GM12872 (cell line): ENCODE measurements at regions not wholly inside any gene's neighbourhood (a gene's known extent, or its start where the extent isn't known, plus 50 kb on each side); places are given as distances from the start of the nearest gene placed in this dataset.

Experiments
- TF ChIP-seq, protein P1 (sequence below): IDR thresholded peaks from 3 replicates; pipeline ENCODE4 v1.5.1; 2011; ENCODE audit warnings: low read depth, mild to moderate bottlenecking, low read length, moderate library complexity; ENCODE audit not compliant: insufficient read depth

DNA sequence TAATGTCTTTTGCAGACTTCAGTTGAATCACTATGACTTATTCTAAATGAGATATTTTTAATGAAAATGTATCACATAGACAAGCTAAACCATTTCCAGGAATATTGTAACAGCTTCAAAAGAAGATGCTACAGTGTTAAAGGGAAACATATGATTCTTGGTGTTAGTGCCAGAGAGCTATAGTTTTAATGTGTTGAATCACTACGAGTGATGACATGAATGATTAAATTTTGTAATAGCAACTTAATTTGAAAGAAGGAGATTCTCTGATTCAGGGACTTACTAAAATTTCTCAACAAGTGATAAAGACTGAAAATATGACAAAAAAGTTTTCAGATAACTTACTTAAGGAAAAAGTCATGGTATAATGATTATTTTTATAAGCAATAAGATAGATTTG, 267.3 kb upstream of the SLITRK3 start:
- TF ChIP-seq, protein P1, sequence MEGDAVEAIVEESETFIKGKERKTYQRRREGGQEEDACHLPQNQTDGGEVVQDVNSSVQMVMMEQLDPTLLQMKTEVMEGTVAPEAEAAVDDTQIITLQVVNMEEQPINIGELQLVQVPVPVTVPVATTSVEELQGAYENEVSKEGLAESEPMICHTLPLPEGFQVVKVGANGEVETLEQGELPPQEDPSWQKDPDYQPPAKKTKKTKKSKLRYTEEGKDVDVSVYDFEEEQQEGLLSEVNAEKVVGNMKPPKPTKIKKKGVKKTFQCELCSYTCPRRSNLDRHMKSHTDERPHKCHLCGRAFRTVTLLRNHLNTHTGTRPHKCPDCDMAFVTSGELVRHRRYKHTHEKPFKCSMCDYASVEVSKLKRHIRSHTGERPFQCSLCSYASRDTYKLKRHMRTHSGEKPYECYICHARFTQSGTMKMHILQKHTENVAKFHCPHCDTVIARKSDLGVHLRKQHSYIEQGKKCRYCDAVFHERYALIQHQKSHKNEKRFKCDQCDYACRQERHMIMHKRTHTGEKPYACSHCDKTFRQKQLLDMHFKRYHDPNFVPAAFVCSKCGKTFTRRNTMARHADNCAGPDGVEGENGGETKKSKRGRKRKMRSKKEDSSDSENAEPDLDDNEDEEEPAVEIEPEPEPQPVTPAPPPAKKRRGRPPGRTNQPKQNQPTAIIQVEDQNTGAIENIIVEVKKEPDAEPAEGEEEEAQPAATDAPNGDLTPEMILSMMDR = no peak

DNA sequence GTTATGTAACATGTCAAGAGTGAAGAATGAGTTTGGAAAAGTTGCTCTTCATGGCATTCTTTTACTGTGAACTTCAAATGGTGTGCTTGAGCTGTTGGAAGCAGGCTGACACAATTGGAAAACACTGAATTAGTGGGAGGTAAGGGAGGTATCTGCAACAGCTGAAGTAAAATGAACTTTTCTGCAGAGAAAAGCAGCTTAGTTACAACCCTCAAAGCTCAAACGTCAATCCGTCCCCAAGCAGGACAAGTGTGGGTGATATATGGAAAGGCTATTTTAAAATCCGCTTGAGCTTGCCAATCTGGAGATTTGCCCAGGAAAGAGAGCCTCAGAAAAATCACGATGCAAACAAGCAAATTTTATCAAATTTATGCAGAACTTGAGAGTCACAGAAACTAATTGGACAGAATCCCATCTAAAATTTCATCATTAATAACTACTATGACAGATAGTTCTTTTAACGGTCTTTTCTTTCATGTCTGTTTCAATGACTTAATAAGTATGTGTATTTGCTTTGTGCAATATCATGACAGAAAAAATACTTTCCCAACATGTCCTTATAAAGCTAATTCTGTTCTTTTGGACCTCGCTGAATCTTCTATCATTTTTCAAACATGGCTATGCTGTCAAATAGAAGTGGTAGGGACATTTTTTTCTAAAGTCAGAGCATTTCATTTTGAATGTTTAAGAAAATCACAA, 266.6 kb upstream of the SLITRK3 start:
- TF ChIP-seq, protein P1 = no peak

DNA sequence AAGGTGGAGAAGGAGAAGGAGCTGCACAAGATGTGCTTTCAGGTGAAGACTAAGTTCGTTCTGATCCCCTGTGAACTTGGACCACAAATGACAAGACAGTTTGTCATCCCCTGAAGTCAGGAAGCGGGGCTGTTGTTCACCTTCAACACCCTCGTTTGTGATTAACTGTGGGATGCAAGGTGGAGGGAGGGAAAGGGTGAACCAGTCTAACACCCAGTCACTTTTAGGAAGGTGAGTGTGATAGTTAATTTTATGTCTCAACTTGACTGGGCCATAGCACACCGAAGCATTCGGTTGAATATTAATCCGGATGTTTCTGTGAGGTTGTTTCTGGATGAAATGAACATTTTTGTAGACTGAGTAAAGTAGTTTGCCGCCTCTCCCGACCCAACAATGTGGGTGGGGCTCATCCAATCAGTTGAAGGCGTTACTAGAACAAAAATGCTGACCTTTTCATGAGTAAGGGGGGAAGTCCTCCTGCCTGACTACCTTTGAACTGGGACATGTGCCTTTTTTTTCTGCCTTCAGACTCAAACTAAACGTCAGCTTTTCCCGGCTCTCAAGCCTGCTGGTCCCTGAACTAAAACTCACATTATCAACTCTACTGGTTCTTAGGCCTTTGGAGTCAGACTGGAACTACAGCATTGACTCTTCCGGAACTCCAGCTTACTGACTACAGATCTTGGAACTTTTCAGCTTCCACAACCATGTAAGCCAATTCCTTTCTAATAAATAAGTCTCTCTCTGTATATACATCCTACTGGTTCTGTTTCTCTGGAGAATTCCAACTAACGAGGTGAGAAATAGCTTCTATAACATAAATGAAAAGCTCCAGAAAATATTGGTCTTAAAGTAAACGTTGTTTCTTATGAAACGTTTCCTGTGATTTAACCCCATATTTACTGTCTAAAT, 264.0 kb upstream of the SLITRK3 start:
- TF ChIP-seq, protein P1 = no peak

- TF ChIP-seq, protein P1 = no peak
Observed at GRCh38 chr3:165459111-165459510, 262.9 kb upstream of the SLITRK3 start.

DNA sequence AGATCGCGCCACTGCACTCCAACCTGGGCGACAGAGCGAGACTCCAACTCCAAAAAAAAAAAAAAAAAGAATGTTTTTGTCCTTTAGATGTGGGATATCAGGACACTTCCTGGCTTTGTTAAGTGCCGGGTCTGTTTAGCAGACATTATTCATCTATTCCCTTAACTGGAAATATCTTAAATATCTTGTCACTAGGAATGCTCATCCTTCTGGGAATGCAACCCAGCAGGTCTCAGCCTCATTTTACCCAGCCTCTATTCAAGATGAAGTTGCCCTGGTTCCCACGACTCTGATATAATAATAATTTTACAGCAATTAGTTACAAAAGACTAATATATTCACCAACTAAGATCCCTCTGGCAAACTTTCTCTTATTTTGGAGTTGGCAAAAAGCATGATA, 260.9 kb upstream of the SLITRK3 start:
- TF ChIP-seq, protein P1 = no peak

GRCh38 chr3:165455793-165456192, 259.6 kb upstream of the SLITRK3 start:
- TF ChIP-seq, protein P1 = no peak

DNA sequence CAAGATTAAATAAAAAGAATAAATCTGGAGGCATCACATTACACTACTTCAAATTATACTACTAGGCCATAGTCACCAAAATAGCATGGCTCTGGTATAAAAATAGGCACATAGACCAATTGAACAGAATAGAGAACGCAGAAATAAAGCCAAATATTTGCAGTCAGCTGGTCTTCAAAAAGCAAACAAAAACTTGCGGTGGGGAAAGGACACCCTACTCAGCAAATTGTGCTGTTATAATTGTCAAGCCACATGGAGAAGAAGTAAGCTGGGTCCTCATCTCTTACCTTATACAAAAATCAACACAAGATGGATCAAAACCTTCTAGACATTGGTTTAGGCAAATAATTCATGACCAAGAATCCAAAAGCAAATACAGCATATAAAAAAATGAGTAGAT, 259.2 kb upstream of the SLITRK3 start:
- TF ChIP-seq, protein P1 = no peak
